NCI-H82 treated with DMSO at 0.1 percent for 48 hours (cell line): ENCODE measurements at regions not wholly inside any gene's neighbourhood (a gene's known extent, or its start where the extent isn't known, plus 50 kb on each side); places are given as distances from the start of the nearest gene placed in this dataset.
"Not testable (repeated sequence)": the region's sequence is repeated elsewhere in the genome, so short reads cannot be mapped to it uniquely, and the experiment has no call there.

ENCODE experiments used
- DNase-seq: peaks from one replicate; lab custom pipeline; 2025; ENCODE audit not compliant: unreplicated experiment; lab: John Stamatoyannopoulos, UW

- DNase-seq, result no peak
These were observed 87.3 kb downstream of the ARL4C start for GRCh38 chr2:234409590-234409989.

- DNase-seq, result no peak
These were observed 90.8 kb downstream of the ARL4C start for GRCh38 chr2:234406085-234406484.

- DNase-seq, result no peak
These were observed 91.4 kb downstream of the ARL4C start for GRCh38 chr2:234405462-234405861.

- no peak for DNase-seq
These were observed 91.9 kb downstream of the ARL4C start for GRCh38 chr2:234404957-234405356.

GRCh38 chr2:234403751-234404150 lies 93.1 kb downstream of the ARL4C start:
- DNase-seq, result no peak

- no peak for DNase-seq
These were observed 93.8 kb downstream of the ARL4C start for GRCh38 chr2:234403074-234403473.

- no peak for DNase-seq
These were observed 95.5 kb downstream of the ARL4C start for GRCh38 chr2:234401426-234401825.

GRCh38 chr2:234399451-234400246 lies 97.2 kb downstream of the ARL4C start:
- DNase-seq, result no peak

GRCh38 chr2:234398531-234398930 lies 98.3 kb downstream of the ARL4C start:
- no peak for DNase-seq

- peak; percentile 77 for DNase-seq
These were observed 100.9 kb downstream of the ARL4C start for GRCh38 chr2:234395891-234396420.

- no peak for DNase-seq
These were observed 102.4 kb downstream of the ARL4C start for GRCh38 chr2:234394450-234394849.

- no peak for DNase-seq
These were observed 103.5 kb downstream of the ARL4C start for GRCh38 chr2:234393354-234393753.

GRCh38 chr2:234392041-234392615 lies 104.8 kb downstream of the ARL4C start:
- no peak for DNase-seq

GRCh38 chr2:234391625-234392024 lies 105.3 kb downstream of the ARL4C start:
- DNase-seq, result no peak

GRCh38 chr2:234389661-234390060 lies 107.2 kb downstream of the ARL4C start:
- not testable (repeated sequence) for DNase-seq

GRCh38 chr2:234388591-234388990 lies 108.3 kb downstream of the ARL4C start:
- no peak for DNase-seq

GRCh38 chr2:234386971-234387370 lies 109.9 kb downstream of the ARL4C start:
- DNase-seq, result no peak

GRCh38 chr2:234382131-234382530 lies 114.8 kb downstream of the ARL4C start:
- no peak for DNase-seq

GRCh38 chr2:234378958-234379357 lies 117.9 kb downstream of the ARL4C start:
- not testable (repeated sequence) for DNase-seq

GRCh38 chr2:234378440-234378839 lies 118.4 kb downstream of the ARL4C start:
- DNase-seq, result no peak

GRCh38 chr2:234377761-234378391 lies 119.0 kb downstream of the ARL4C start:
- DNase-seq, result no peak

GRCh38 chr2:234376229-234376628 lies 120.7 kb downstream of the ARL4C start:
- DNase-seq, result no peak
